SU-DHL-6 (cell line): ENCODE measurements at regions not wholly inside any gene's neighbourhood (a gene's known extent, or its start where the extent isn't known, plus 50 kb on each side); places are given as distances from the start of the nearest gene placed in this dataset.

Experiments used
- EZH2phosphoT487 ChIP-seq: fragments of 200-600 bp; sonication (generic), shearing (Covaris generic); conservative IDR thresholded peaks from 2 replicates; pipeline ENCODE4 v1.6.1; 2018; ENCODE audit warnings: mild to moderate bottlenecking, antibody characterized with exemption, low read length, moderate library complexity, mixed read lengths
- TF ChIP-seq, protein P1 (sequence below): fragments of 200-600 bp; sonication (generic); IDR thresholded peaks from one replicate; pipeline ENCODE4 v1.5.1; 2017; ENCODE audit warnings: antibody characterized with exemption, mild to moderate bottlenecking, low read length, moderate library complexity; ENCODE audit not compliant: insufficient read depth, poor library complexity, severe bottlenecking

DNA sequence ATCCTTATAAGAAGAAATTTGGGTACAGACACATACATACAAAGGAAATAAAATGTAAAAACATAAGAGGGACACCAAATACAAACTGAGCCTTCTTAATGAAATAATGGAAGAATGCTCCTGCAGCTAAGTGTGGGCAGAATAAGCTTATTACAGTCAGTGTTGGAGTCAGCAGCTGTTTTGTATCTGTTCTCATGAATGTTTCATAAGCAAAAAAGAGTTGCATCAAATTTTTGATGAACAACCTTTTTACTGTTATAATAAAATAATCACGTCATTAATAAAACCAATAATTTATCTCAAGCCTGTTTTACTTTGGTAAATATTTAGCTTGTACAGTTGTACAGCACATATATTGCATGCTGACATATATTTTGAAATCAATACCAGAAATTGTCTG lies 545.6 kb downstream of the LRRC70 start:
- TF ChIP-seq, protein P1, sequence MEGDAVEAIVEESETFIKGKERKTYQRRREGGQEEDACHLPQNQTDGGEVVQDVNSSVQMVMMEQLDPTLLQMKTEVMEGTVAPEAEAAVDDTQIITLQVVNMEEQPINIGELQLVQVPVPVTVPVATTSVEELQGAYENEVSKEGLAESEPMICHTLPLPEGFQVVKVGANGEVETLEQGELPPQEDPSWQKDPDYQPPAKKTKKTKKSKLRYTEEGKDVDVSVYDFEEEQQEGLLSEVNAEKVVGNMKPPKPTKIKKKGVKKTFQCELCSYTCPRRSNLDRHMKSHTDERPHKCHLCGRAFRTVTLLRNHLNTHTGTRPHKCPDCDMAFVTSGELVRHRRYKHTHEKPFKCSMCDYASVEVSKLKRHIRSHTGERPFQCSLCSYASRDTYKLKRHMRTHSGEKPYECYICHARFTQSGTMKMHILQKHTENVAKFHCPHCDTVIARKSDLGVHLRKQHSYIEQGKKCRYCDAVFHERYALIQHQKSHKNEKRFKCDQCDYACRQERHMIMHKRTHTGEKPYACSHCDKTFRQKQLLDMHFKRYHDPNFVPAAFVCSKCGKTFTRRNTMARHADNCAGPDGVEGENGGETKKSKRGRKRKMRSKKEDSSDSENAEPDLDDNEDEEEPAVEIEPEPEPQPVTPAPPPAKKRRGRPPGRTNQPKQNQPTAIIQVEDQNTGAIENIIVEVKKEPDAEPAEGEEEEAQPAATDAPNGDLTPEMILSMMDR: no peak
- no peak for TF ChIP-seq EZH2phosphoT487
